Upper lobe of left lung (tissue), 4 donors: ENCODE measurements at regions not wholly inside any gene's neighbourhood (a gene's known extent, or its start where the extent isn't known, plus 50 kb on each side); places are given as distances from the start of the nearest gene placed in this dataset.

ENCODE experiments used
- EP300 ChIP-seq, 4 donors: sonication (generic); formaldehyde crosslinking; IDR thresholded peaks; one replicate each; pipeline ENCODE4 v1.5.1; 2017; ENCODE audit warnings: antibody characterized with exemption in 4 of 4, control low read depth in 2 of 4
- POLR2A ChIP-seq, 4 donors: fragments of 450-650 bp; IDR thresholded peaks; one replicate each; pipeline ENCODE4 v1.5.1; 2016 to 2017; ENCODE audit warnings: antibody characterized with exemption in 4 of 4, mild to moderate bottlenecking in 2 of 4
- POLR2AphosphoS5 ChIP-seq, 2 donors: sonication (generic); formaldehyde crosslinking; IDR thresholded peaks; one replicate each; pipeline ENCODE4 v1.5.1; 2017; ENCODE audit warnings: antibody characterized with exemption in 2 of 2
- TF ChIP-seq, protein P1 (sequence below), 6 experiments: fragments of 450-650 bp in 4 of 6; fragments of 200-600 bp in 2 of 6; sonication (generic) in 2 of 6; IDR thresholded peaks; one replicate each; pipeline ENCODE4 v1.5.1; 2016 to 2019; ENCODE audit warnings: antibody characterized with exemption in 6 of 6

DNA sequence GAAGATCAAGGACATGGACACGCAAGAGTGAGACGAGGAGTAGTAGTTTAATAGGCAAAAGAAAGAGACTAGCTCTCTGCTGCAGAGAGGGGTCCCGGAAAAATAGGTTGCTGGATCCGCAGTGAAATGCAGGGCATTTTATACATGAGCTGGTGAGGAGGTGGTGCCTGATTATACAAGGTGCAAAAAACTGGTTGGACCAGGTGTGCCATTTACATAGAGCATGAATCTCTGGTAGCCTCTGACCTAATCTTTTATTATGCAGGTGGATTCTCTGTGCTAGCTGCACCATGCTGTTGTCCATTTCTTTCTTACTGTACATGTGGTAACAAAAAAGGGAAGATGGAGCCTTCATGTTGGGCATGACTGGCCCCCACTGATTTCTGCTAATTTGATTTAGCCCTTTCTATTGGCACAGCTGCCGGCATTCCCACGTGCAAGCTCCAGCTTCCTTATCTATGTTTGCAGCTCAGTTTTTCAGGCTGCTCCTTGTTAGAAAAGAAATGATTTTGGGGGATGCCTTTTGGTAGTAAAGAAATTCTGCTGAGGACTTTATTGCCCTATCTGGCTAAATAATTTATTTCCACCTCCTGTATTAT lies 548.1 kb downstream of the BRINP3 start:
- TF ChIP-seq, protein P1, sequence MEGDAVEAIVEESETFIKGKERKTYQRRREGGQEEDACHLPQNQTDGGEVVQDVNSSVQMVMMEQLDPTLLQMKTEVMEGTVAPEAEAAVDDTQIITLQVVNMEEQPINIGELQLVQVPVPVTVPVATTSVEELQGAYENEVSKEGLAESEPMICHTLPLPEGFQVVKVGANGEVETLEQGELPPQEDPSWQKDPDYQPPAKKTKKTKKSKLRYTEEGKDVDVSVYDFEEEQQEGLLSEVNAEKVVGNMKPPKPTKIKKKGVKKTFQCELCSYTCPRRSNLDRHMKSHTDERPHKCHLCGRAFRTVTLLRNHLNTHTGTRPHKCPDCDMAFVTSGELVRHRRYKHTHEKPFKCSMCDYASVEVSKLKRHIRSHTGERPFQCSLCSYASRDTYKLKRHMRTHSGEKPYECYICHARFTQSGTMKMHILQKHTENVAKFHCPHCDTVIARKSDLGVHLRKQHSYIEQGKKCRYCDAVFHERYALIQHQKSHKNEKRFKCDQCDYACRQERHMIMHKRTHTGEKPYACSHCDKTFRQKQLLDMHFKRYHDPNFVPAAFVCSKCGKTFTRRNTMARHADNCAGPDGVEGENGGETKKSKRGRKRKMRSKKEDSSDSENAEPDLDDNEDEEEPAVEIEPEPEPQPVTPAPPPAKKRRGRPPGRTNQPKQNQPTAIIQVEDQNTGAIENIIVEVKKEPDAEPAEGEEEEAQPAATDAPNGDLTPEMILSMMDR (IDR thresholded peaks at IDR 0.05) = no peak
- TF ChIP-seq POLR2A (IDR thresholded peaks at IDR 0.05) (no peak), POLR2AphosphoS5 (IDR thresholded peaks at IDR 0.05) (no peak), EP300 (IDR thresholded peaks at IDR 0.05) (no peak)
